VCaP (cell line): ENCODE measurements at regions not wholly inside any gene's neighbourhood (a gene's known extent, or its start where the extent isn't known, plus 50 kb on each side); places are given as distances from the start of the nearest gene placed in this dataset.
"Not testable (repeated sequence)": the region's sequence is repeated elsewhere in the genome, so short reads cannot be mapped to it uniquely, and the experiment has no call there.

Experiments used
- H3K27ac ChIP-seq: fragments of 450-650 bp; 2 replicates; pipeline ENCODE4 v1.5.1; 2017
- TF ChIP-seq, protein P1 (sequence below): fragments of 450-650 bp; conservative IDR thresholded peaks from 2 replicates; pipeline ENCODE4 v1.5.1; 2017; ENCODE audit warnings: mild to moderate bottlenecking, moderate library complexity

DNA sequence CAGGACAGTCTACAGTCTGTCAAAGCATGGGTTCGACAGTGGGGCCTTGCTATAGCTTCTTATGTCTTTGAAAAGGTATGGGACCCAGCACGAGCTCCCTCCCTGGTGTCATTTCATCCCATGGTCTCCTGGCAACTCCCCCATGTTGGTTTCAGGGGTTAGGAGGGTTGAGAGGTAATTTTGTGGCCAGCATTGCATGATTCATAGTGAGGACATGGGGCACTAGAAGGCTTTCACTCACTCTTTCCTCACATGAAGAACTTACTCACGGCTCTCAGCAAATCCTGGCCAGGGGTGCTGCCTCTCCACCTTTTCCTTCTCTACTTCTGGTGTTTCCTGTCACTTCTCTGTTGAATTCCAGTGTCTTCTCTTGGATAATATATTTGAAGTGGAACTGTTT is 134.7 kb upstream of the TNPO1 start:
- no peak overlapping the region for H3K27ac ChIP-seq
- TF ChIP-seq, protein P1, sequence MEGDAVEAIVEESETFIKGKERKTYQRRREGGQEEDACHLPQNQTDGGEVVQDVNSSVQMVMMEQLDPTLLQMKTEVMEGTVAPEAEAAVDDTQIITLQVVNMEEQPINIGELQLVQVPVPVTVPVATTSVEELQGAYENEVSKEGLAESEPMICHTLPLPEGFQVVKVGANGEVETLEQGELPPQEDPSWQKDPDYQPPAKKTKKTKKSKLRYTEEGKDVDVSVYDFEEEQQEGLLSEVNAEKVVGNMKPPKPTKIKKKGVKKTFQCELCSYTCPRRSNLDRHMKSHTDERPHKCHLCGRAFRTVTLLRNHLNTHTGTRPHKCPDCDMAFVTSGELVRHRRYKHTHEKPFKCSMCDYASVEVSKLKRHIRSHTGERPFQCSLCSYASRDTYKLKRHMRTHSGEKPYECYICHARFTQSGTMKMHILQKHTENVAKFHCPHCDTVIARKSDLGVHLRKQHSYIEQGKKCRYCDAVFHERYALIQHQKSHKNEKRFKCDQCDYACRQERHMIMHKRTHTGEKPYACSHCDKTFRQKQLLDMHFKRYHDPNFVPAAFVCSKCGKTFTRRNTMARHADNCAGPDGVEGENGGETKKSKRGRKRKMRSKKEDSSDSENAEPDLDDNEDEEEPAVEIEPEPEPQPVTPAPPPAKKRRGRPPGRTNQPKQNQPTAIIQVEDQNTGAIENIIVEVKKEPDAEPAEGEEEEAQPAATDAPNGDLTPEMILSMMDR = no peak

- TF ChIP-seq, protein P1 = no peak
Measured at GRCh38 chr5:72677447-72677846, 139.0 kb upstream of the TNPO1 start.

GRCh38 chr5:72676831-72677230 is 139.6 kb upstream of the TNPO1 start:
- H3K27ac ChIP-seq = not testable (repeated sequence)

More at GRCh38 chr5:72677447-72677846, 139.0 kb upstream of the TNPO1 start:
- H3K27ac ChIP-seq = no peak overlapping the region

DNA sequence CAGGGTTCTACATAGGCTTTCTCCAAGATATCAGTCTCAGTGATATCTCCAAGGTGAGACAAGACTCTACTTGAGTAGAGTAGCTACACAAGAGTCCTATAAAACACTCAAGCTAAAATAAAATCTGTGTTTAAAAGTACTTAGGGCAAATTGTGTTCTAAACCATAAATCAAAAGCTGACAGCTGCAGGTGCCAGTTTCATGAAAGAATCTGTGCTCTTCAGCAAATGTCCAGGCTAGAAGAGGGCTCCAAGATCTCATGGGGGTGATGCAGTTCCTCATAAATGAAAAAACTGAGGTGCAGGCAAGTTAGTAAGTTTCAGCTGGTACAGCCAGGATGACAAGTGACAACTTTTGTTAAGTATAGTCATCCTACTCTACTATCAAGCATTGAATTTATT is 142.8 kb upstream of the TNPO1 start:
- H3K27ac ChIP-seq = no peak overlapping the region
- TF ChIP-seq, protein P1 = no peak

GRCh38 chr5:72673180-72673579 is 143.3 kb upstream of the TNPO1 start:
- no peak overlapping the region for H3K27ac ChIP-seq
- TF ChIP-seq, protein P1 = no peak

DNA sequence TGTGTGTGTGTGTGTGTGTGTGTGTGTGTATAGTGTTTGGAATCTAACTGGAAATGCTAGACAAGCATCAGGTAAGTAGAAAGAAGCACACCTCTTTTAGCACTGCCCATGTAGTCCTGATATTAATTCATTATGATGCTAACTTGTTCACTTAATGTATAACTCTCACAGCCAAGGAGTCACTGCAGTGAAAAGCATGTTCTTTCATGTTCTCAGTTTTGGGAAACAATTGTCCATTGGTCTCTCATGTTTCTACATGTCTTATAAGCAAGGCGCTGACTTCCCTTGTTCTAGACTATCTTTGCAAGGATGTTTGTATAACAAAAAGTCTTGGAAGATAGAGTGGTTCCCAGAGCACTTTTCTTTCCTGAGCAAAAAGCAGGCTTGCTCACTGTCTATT is 148.8 kb upstream of the TNPO1 start:
- TF ChIP-seq, protein P1 = no peak
- H3K27ac ChIP-seq = no peak overlapping the region

DNA sequence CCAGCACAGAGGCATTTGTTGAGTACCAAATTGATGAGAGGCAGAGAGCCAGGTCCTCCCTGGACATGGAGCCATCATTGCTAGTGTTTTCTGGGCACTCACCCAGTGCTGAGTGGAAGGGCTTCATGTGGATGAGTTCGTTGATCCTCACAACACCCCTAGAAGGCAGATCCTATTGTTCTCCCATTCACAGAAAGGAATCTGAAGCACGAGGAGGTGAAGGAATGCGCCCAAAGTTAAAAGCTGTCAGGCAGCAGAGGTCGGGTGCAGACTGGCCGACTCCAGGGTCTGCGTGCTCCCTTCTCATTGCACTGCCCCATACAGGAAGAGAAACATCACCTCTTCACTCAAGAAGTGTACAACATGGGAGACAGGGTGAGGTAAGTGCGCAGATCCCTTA is 153.5 kb upstream of the TNPO1 start:
- H3K27ac ChIP-seq = no peak overlapping the region
- TF ChIP-seq, protein P1 = no peak

- no peak overlapping the region for H3K27ac ChIP-seq
- TF ChIP-seq, protein P1 = no peak
Measured at GRCh38 chr5:72662305-72662704, 154.2 kb upstream of the TNPO1 start.
